ENCODE measurements at regions not wholly inside any gene's neighbourhood (a gene's known extent, or its start where the extent isn't known, plus 50 kb on each side); places are given as distances from the start of the nearest gene placed in this dataset.

- TF ChIP-seq, protein P1, sequence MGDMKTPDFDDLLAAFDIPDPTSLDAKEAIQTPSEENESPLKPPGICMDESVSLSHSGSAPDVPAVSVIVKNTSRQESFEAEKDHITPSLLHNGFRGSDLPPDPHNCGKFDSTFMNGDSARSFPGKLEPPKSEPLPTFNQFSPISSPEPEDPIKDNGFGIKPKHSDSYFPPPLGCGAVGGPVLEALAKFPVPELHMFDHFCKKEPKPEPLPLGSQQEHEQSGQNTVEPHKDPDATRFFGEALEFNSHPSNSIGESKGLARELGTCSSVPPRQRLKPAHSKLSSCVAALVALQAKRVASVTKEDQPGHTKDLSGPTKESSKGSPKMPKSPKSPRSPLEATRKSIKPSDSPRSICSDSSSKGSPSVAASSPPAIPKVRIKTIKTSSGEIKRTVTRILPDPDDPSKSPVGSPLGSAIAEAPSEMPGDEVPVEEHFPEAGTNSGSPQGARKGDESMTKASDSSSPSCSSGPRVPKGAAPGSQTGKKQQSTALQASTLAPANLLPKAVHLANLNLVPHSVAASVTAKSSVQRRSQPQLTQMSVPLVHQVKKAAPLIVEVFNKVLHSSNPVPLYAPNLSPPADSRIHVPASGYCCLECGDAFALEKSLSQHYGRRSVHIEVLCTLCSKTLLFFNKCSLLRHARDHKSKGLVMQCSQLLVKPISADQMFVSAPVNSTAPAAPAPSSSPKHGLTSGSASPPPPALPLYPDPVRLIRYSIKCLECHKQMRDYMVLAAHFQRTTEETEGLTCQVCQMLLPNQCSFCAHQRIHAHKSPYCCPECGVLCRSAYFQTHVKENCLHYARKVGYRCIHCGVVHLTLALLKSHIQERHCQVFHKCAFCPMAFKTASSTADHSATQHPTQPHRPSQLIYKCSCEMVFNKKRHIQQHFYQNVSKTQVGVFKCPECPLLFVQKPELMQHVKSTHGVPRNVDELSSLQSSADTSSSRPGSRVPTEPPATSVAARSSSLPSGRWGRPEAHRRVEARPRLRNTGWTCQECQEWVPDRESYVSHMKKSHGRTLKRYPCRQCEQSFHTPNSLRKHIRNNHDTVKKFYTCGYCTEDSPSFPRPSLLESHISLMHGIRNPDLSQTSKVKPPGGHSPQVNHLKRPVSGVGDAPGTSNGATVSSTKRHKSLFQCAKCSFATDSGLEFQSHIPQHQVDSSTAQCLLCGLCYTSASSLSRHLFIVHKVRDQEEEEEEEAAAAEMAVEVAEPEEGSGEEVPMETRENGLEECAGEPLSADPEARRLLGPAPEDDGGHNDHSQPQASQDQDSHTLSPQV (IDR thresholded peaks at IDR 0.05) = no peak
- no peak for TF ChIP-seq PAX5 (IDR thresholded peaks at IDR 0.05; ENCODE audit: borderline replicate concordance, low read depth, low read length)
Measured at GRCh38 chr2:133936601-133937000, 317.3 kb upstream of the MGAT5 start (continued).

- H3K4me2 ChIP-seq (ENCODE audit: control insufficient read depth, insufficient read depth) = no peak overlapping the region
- ChIA-PET SMC1A (ENCODE audit: uncharacterized antibody, unreplicated experiment) (interaction anchor here (0.9 to 1.4 kb wide), 5 partner anchors 11 to 17 kb away, joined by 3 to 5 read pairs (median 3); no protein-coding TSS in a partner anchor), RAD21 (ENCODE audit: unreplicated experiment) (no interaction called here), CTCF (no interaction called here), POLR2A (no interaction called here)
- H3K27ac ChIP-seq (ENCODE audit: control insufficient read depth, insufficient read depth) = no peak overlapping the region
- H2AFZ ChIP-seq (ENCODE audit: control insufficient read depth, low read depth, low read length) = no peak overlapping the region
- no peak overlapping the region for H3K9ac ChIP-seq (ENCODE audit: control insufficient read depth, insufficient read depth, low read length)
- no peak for DNase-seq (ENCODE audit: low read depth, low spot score)
- no peaks in the 10 kb centered on the region for H3K79me2 ChIP-seq (ENCODE audit: control insufficient read depth, insufficient read depth, low read length)
- 50% methylated on average over 7 of the region's 7 CpGs for WGBS (ENCODE audit: insufficient coverage, insufficient replicate concordance, low lambda C conversion rate, missing lambda C conversion rate)
- intact Hi-C loops (cut with micrococcal nuclease; ENCODE audit: unreplicated experiment) (no loop called here), in situ Hi-C loops (cut with MboI) (no loop called here)
- BruUV-seq (replicated peaks) = no TSS peak
- no peak for FAIRE-seq
- H3K9me3 ChIP-seq (replicated peaks; ENCODE audit: control insufficient read depth, insufficient read depth, low read length) = no peaks in the 10 kb centered on the region
- H4K20me1 ChIP-seq (ENCODE audit: control insufficient read depth, insufficient read depth) = no peaks in the 10 kb centered on the region
- H3K36me3 ChIP-seq (ENCODE audit: control insufficient read depth in 2 of 2, insufficient read depth in 2 of 2, low read length in 1 of 2) = no peaks in the 10 kb centered on the region
- no peaks in the 10 kb centered on the region for H3K27me3 ChIP-seq (replicated peaks in 1 of 2; ENCODE audit: control insufficient read depth in 2 of 2, insufficient read depth in 2 of 2, low read length in 1 of 2)
- no peak for ATAC-seq
- H3K4me3 ChIP-seq = no peak overlapping the region
- H3K4me1 ChIP-seq (ENCODE audit: control insufficient read depth, insufficient read depth, low read length) = no peaks in the 10 kb centered on the region
- TF ChIP-seq IKZF2 (IDR thresholded peaks at IDR 0.05) (no peak), MYB (IDR thresholded peaks at IDR 0.05; ENCODE audit: borderline replicate concordance, low read depth, low read length) (no peak)
- TF ChIP-seq, protein P2, sequence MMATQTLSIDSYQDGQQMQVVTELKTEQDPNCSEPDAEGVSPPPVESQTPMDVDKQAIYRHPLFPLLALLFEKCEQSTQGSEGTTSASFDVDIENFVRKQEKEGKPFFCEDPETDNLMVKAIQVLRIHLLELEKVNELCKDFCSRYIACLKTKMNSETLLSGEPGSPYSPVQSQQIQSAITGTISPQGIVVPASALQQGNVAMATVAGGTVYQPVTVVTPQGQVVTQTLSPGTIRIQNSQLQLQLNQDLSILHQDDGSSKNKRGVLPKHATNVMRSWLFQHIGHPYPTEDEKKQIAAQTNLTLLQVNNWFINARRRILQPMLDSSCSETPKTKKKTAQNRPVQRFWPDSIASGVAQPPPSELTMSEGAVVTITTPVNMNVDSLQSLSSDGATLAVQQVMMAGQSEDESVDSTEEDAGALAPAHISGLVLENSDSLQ (IDR thresholded peaks at IDR 0.05) = no peak
Measured at GRCh38 chr2:133937669-133938068, 316.2 kb upstream of the MGAT5 start.

Measured in GM12878 (cell line).